Left ventricle myocardium inferior (tissue), 1 donor: ENCODE measurements at regions not wholly inside any gene's neighbourhood (a gene's known extent, or its start where the extent isn't known, plus 50 kb on each side); places are given as distances from the start of the nearest gene placed in this dataset.
"Not testable (repeated sequence)": the region's sequence is repeated elsewhere in the genome, so short reads cannot be mapped to it uniquely, and the experiment has no call there.

Source experiments
- DNase-seq: peaks from one replicate; pipeline ENCODE4 v3.0.0-alpha.2; 2020
- H3K27ac ChIP-seq: fragments of 200-600 bp; replicated peaks from 2 replicates; pipeline ENCODE4 v1.8.0; 2021
- H3K27me3 ChIP-seq: fragments of 200-600 bp; 2 replicates; pipeline ENCODE4 v1.8.0; 2021; ENCODE audit warnings: low read depth
- H3K36me3 ChIP-seq: fragments of 200-600 bp; 2 replicates; pipeline ENCODE4 v1.8.0; 2021
- H3K4me1 ChIP-seq: fragments of 200-600 bp; 2 replicates; pipeline ENCODE4 v1.8.0; 2021
- H3K4me3 ChIP-seq: fragments of 200-600 bp; 2 replicates; pipeline ENCODE4 v1.8.0; 2021; ENCODE audit warnings: mild to moderate bottlenecking, moderate library complexity
- H3K9me3 ChIP-seq: fragments of 200-600 bp; replicated peaks from 2 replicates; pipeline ENCODE4 v1.8.0; 2021
- intact Hi-C: fragments of 100-400 bp; cut with micrococcal nuclease; formaldehyde crosslinking; loops from one replicate; pipeline ENCODE4 v1.11.0; 2022
- TF ChIP-seq, protein P1 (sequence below): fragments of 200-600 bp; IDR thresholded peaks from 2 replicates; pipeline ENCODE4 v1.8.0; 2021; ENCODE audit warnings: antibody characterized with exemption, mild to moderate bottlenecking, borderline replicate concordance
- donor health status: DM: no; HTN: yes; CAD: no; lungs with severe emphysema.

DNA sequence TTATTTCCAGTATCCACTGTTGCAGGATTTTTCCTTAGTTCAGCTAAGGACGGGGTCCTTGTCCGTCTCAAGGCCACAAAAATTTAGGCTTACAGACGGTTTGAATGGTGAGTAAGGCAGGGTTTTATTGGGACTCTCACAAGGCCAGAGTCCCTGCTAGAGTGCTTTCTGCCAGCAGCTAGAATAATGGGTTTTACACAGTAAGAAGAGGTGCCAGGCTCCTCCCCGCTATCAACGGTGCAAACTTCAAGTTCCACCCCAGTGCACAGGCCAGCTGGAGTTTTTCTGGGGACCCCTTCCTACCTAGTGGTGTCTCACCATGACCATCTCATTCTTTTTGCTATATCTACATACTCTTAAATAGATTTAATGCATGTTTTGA, 198.5 kb upstream of the KCTD7 start:
- no peak overlapping the region for H3K27ac ChIP-seq
- TF ChIP-seq, protein P1, sequence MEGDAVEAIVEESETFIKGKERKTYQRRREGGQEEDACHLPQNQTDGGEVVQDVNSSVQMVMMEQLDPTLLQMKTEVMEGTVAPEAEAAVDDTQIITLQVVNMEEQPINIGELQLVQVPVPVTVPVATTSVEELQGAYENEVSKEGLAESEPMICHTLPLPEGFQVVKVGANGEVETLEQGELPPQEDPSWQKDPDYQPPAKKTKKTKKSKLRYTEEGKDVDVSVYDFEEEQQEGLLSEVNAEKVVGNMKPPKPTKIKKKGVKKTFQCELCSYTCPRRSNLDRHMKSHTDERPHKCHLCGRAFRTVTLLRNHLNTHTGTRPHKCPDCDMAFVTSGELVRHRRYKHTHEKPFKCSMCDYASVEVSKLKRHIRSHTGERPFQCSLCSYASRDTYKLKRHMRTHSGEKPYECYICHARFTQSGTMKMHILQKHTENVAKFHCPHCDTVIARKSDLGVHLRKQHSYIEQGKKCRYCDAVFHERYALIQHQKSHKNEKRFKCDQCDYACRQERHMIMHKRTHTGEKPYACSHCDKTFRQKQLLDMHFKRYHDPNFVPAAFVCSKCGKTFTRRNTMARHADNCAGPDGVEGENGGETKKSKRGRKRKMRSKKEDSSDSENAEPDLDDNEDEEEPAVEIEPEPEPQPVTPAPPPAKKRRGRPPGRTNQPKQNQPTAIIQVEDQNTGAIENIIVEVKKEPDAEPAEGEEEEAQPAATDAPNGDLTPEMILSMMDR = no peak
- H3K9me3 ChIP-seq = no peaks in the 10 kb centered on the region
- H3K36me3 ChIP-seq = peaks cover 17% of the 10 kb centered on the region
- no peak overlapping the region for H3K4me3 ChIP-seq
- DNase-seq = no peak
- no peaks in the 10 kb centered on the region for H3K27me3 ChIP-seq
- intact Hi-C loops = no loop called here
- H3K4me1 ChIP-seq = no peaks in the 10 kb centered on the region

- H3K27ac ChIP-seq, intact Hi-C loops, DNase-seq, H3K4me3 ChIP-seq, H3K36me3 ChIP-seq, H3K27me3 ChIP-seq, H3K9me3 ChIP-seq, H3K4me1 ChIP-seq: not testable (repeated sequence)
Measured at GRCh38 chr7:66438703-66439405, 189.8 kb upstream of the KCTD7 start.

DNA sequence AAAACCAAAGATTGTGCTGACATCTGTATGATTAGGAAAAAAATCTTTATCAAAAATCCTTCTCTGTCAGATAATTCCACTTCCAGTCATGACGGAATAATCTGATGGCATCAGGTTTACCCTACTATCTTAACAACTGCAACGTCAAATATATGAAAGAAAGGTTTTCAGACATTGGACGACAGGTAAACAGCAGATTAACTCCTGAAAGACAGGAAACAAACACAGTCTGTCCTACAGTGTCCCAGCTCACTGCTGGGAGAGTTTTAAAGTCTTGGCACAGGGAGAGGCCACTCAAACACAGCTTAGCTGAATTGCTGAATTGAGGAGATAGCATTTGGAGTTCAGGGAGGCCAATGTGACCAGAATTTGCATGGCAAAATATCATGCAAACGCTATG, 186.3 kb upstream of the KCTD7 start:
- intact Hi-C loops = no loop called here
- no peaks in the 10 kb centered on the region for H3K27me3 ChIP-seq
- H3K9me3 ChIP-seq = no peaks in the 10 kb centered on the region
- no peak for DNase-seq
- H3K4me3 ChIP-seq = no peak overlapping the region
- H3K36me3 ChIP-seq = no peaks in the 10 kb centered on the region
- TF ChIP-seq, protein P1 = no peak
- H3K27ac ChIP-seq = no peak overlapping the region
- peaks cover 6% of the 10 kb centered on the region for H3K4me1 ChIP-seq

DNA sequence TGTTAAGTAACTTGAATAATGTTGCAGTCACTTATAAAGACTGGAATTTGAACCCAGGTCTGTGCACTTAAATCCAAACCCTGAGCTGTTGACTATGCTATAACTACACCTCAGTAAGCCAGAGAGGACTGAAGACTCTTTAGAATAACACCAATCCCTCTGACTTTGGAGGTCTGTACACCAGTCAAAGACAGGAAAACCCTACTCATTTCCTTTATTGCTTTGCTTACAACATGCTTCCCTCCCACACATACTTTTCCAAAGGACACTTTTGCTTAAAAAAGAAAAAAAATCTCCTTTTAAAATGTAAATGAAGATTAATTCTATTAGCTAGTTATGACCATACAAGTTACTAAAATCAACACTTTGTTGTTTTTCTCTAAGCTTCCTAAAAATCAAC, 184.7 kb upstream of the KCTD7 start:
- Histone ChIP-seq H3K27ac (no peak overlapping the region), H3K4me3 (no peak overlapping the region), H3K27me3 (no peaks in the 10 kb centered on the region), H3K9me3 (no peaks in the 10 kb centered on the region), H3K4me1 (peaks cover 6% of the 10 kb centered on the region), H3K36me3 (peaks cover 1% of the 10 kb centered on the region)
- TF ChIP-seq, protein P1 = no peak
- no peak for DNase-seq
- intact Hi-C loops = no loop called here

DNA sequence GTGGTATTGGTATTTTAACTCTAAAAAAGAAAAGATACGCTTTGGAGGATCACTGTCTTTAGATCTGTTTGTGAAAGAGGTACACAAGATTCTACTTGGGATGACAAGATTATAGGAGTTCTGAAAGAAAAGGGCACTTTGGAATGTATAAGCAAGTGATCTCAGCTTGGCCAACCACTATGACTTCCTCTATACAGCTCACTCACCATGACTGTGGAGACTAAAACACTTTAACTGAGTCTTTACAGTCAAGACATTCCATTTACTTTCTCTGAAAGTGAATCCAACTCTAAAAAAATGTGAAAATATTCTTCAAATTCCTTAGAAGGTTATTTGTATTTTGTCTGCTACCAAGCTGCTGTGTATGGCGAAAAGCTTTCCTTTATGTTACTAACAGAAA, 181.7 kb upstream of the KCTD7 start:
- not testable (repeated sequence) for DNase-seq

GRCh38 chr7:66450814-66451213, 177.9 kb upstream of the KCTD7 start:
- DNase-seq, H3K4me3 ChIP-seq, H3K27me3 ChIP-seq, H3K36me3 ChIP-seq, H3K27ac ChIP-seq, H3K9me3 ChIP-seq, H3K4me1 ChIP-seq, intact Hi-C loops: not testable (repeated sequence)

More for the DNA sequence above, 181.7 kb upstream of the KCTD7 start:
- H3K4me3 ChIP-seq, H3K4me1 ChIP-seq, H3K27me3 ChIP-seq, H3K36me3 ChIP-seq, H3K9me3 ChIP-seq, H3K27ac ChIP-seq, intact Hi-C loops: not testable (repeated sequence)

DNA sequence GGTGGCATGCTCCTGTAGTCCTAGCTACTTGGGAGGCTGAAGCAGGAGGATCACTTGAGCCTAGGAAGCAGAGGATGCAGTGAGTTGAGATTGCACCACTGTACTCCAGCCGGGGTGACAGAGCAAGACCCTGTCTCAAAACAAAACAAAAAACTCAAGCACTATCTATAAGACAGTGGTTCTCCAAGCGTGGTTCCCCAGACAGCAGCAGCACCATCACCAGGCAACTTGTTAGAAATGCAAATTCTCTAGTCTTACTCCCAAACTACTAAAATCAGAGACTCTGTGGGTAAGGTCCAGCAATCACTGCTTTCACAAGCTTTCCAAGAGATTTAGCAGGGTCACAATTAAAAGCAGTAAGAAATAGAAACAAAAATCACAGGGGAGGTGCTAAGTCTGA, 177.0 kb upstream of the KCTD7 start:
- H3K27ac ChIP-seq, H3K4me3 ChIP-seq, H3K4me1 ChIP-seq, DNase-seq, H3K9me3 ChIP-seq, H3K36me3 ChIP-seq, intact Hi-C loops, H3K27me3 ChIP-seq: not testable (repeated sequence)

GRCh38 chr7:66452165-66452564, 176.5 kb upstream of the KCTD7 start:
- Histone ChIP-seq H3K27me3 (no peaks in the 10 kb centered on the region), H3K4me3 (no peak overlapping the region), H3K4me1 (no peaks in the 10 kb centered on the region), H3K36me3 (peaks cover 6% of the 10 kb centered on the region), H3K27ac (no peak overlapping the region), H3K9me3 (no peaks in the 10 kb centered on the region)
- TF ChIP-seq, protein P1 = no peak
- intact Hi-C loops = no loop called here
- DNase-seq = no peak
